ENCODE measurements at regions not wholly inside any gene's neighbourhood (a gene's known extent, or its start where the extent isn't known, plus 50 kb on each side); places are given as distances from the start of the nearest gene placed in this dataset.

GRCh38 chr4:177638871-177639270 is 196.6 kb upstream of the AGA start:
- no peak for ATAC-seq
- no peak overlapping the region for H3K4me2 ChIP-seq (ENCODE audit: control insufficient read depth, insufficient read depth)
- H3K27ac ChIP-seq (ENCODE audit: control insufficient read depth, insufficient read depth) = no peak overlapping the region
- H3K9ac ChIP-seq (ENCODE audit: control insufficient read depth, insufficient read depth, low read length) = no peak overlapping the region
- no peaks in the 10 kb centered on the region for H3K4me1 ChIP-seq (ENCODE audit: control insufficient read depth, insufficient read depth, low read length)
- no peaks in the 10 kb centered on the region for H3K79me2 ChIP-seq (ENCODE audit: control insufficient read depth, insufficient read depth, low read length)
- ChIA-PET SMC1A (ENCODE audit: uncharacterized antibody, unreplicated experiment) (interaction anchor here (0.6 kb wide), 1 partner anchor 27 kb away, joined by 3 read pairs; no protein-coding TSS in a partner anchor), POLR2A (no interaction called here), RAD21 (ENCODE audit: unreplicated experiment) (no interaction called here), CTCF (no interaction called here)
- no peak overlapping the region for H3K4me3 ChIP-seq
- no peak for FAIRE-seq
- 0% methylated on average over 2 of the region's 2 CpGs for WGBS (ENCODE audit: insufficient coverage, insufficient replicate concordance, low lambda C conversion rate, missing lambda C conversion rate)
- H2AFZ ChIP-seq (ENCODE audit: control insufficient read depth, low read depth, low read length) = no peak overlapping the region
- intact Hi-C loops (cut with micrococcal nuclease; ENCODE audit: unreplicated experiment) (no loop called here), in situ Hi-C loops (cut with MboI) (no loop called here)
- H4K20me1 ChIP-seq (ENCODE audit: control insufficient read depth, insufficient read depth) = no peaks in the 10 kb centered on the region
- no peaks in the 10 kb centered on the region for H3K36me3 ChIP-seq (ENCODE audit: control insufficient read depth in 2 of 2, insufficient read depth in 2 of 2, low read length in 1 of 2)
- TF ChIP-seq ZZZ3 (IDR thresholded peaks at IDR 0.05; ENCODE audit: control insufficient read depth, insufficient read length, low read depth) (no peak), NFIC (IDR thresholded peaks at IDR 0.05; ENCODE audit: low read depth, low read length) (no peak), KDM1A (IDR thresholded peaks at IDR 0.05; ENCODE audit: borderline replicate concordance) (no peak), RUNX3 (IDR thresholded peaks at IDR 0.05; ENCODE audit: low read length) (no peak), PAX5 (IDR thresholded peaks at IDR 0.05; ENCODE audit: borderline replicate concordance, low read depth, low read length) (no peak), ESRRA (IDR thresholded peaks at IDR 0.05; ENCODE audit: low read length) (no peak), JUNB (IDR thresholded peaks at IDR 0.05) (no peak), ZNF622 (IDR thresholded peaks at IDR 0.05) (no peak), CEBPZ (IDR thresholded peaks at IDR 0.05; ENCODE audit: low read depth, low read length) (no peak), HSF1 (IDR thresholded peaks at IDR 0.05; ENCODE audit: low read depth, low read length) (no peak), ZSCAN29 (IDR thresholded peaks at IDR 0.05) (no peak), DPF2 (IDR thresholded peaks at IDR 0.05) (no peak), POLR2AphosphoS5 (IDR thresholded peaks at IDR 0.05; ENCODE audit: low read length) (no peak)
- no peak for DNase-seq (ENCODE audit: low read depth, low spot score)
- no peaks in the 10 kb centered on the region for H3K9me3 ChIP-seq (replicated peaks; ENCODE audit: control insufficient read depth, insufficient read depth, low read length)
- BruUV-seq (replicated peaks) = no TSS peak
- H3K27me3 ChIP-seq (replicated peaks in 1 of 2; ENCODE audit: control insufficient read depth in 2 of 2, insufficient read depth in 2 of 2, low read length in 1 of 2) = no peaks in the 10 kb centered on the region

All from GM12878 (cell line).